HG03342 (cell line): ENCODE measurements at regions not wholly inside any gene's neighbourhood (a gene's known extent, or its start where the extent isn't known, plus 50 kb on each side); places are given as distances from the start of the nearest gene placed in this dataset.

Experiments
- ATAC-seq: cut with Tn5 transposase; IDR thresholded peaks from one replicate; pipeline ENCODE4 v1.9.1; 2021; ENCODE audit warnings: mild to moderate bottlenecking, moderate library complexity; ENCODE audit not compliant: unreplicated experiment

DNA sequence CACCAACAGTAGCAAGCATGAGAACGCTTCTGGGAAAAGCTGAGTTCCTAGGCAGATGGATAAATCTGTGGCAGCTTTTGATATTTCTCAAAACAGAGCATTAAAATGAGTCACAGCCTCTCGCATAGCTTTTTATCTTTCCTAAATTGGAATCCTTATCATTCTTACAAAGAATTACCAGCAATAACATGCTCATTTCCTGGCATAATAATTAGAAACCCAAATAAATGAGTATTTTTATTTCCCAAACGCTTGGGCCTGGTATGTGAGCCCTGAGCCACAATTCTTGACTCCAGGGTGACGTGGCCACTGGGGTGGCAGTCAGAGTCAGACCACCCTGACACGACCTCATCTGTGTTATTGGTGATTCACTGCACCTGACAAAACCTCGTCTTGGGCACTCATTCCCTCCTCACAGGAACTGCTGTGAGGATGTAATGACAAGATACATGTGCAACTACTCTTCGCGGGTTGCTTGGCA is 210.7 kb downstream of the ARL4C start:
- ATAC-seq, result no peak

- no peak for ATAC-seq
Measured at GRCh38 chr2:234285541-234285940, 211.3 kb downstream of the ARL4C start.

DNA sequence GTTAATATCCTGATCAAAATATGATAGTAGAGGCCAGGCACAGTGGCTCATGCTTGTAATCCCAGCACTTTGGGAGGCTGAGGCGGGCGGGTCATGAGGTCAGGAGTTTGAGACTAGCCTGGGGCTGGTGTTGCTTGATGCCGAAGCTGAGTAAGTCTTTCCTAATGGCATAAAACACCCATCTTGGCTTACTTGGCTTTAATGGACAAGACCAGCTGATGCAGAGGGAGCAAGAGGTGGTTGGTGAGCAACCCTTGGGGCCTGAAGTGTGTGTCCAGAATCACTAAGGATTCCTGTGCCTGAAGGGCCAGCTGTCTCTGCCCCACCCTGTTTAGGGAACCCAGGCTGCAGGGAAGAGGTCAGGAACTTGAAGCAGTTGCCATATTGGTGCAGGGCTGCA is 217.2 kb downstream of the ARL4C start:
- ATAC-seq, result no peak

DNA sequence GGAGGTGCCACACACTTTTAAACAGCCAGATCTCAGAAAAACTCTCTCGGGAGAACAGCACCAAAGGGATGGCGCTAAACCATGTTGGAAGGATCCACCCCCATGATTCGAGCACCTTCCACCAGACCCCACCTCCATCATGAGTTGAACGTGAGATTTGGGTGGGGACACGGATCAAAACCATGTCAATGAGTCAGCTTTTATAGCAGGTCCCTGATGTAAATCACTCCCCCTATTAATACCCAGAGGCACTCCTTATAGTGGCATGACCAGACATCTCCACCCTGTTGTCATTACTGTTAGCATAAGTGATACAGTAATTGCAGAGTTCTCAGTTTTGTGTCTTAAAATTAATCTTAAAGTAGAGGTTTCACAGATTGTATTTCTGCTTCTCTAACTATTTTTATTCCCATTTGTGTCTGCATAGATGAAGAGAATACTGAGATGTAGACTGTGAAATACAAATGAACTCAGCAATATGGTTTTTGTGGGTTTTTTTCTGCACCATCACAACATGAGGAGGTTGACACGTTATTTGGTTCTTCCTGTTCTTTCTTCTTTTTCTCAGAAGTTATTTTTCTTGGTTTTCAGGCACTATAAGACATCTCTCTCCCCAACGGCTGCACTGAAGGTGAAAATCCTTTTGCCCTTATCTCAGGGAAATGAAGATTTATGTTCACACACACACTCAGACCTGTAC is 218.2 kb downstream of the ARL4C start:
- ATAC-seq, result no peak

DNA sequence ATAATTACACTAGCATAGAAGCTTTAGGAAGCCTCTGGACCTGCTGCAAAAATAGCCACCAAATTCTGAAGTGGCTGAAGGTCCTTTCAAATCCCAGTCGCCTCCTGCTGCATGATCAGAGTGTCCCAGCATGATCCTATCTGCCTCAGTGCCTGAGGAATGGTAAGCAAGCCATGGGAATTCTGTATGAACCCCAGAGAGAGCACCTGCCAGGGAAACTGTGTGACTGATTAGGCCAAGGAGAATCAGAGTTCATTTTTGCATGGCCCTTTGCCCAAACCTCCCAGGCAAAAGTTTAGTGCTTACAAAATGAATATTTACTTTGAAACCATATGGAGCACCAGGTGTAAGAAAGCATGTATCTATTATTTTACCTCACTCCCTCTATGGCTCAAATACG is 221.4 kb downstream of the ARL4C start:
- ATAC-seq, result no peak

DNA sequence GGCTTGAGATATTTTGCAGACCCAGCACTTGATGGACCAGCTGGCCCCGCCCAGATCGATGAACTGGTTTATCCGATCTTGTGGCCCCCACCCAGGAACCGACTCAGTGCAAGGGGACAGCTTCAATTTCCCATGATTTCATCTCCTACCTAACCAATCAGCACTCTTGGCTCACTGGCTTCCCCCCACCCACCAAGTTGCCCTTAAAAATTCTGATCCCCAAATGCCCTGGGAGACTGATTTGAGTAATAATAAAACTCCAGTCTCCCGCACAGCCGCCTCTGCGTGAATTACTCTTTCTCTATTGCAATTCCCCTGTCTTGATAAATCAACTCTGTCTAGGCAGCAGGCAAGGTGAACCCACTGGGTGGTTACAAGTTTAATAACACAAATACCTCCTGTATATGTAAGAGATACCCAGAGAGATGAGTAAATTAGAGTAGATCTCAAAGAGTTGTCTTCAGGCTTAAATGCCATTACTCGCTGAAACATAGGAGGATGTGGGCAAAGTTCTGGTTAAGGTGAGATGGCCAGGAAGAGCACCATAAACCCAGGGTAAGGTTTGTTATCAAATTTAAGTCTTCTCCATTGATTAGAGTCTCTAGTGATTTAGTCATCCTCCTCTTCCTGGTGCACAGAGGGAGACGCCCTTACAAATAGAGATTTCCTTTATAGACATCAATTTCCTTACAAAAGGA is 222.8 kb downstream of the ARL4C start:
- no peak for ATAC-seq

DNA sequence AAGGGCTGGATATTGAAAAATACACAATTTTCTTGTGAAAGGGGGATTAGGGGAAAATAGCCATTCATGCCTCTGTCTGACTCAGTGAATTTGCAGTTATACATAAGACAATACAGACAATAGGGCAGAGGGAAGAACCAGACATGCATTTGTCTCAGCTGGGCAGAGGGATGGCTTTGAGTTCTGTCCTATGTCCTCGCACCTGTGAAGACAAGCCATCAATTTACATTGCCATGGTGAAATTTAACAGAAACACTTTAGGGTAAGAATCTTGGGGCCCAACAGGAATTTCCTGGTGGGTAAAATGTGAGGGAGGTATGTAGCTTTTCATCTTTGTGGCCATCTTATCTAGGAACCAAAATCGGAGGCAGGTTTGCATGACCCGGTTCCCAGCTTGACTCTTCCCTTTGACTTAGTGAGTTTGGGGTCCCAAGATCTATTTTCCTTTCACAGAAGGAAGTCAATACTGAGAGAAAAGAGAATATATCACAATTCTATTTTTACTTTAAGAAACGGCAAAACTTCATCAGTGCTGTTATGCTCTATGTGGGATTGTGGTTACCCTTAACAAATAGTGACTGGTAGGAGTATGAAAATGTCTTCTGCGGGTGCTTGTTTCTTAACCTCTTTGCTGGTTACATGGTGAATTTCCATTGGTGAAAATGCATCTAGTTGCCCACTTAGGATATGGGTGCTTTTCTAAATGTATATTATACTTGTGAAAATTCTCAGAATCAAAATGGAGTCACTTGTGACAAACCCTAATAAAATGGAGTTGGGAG is 221.8 kb downstream of the SPP2 start:
- no peak for ATAC-seq

DNA sequence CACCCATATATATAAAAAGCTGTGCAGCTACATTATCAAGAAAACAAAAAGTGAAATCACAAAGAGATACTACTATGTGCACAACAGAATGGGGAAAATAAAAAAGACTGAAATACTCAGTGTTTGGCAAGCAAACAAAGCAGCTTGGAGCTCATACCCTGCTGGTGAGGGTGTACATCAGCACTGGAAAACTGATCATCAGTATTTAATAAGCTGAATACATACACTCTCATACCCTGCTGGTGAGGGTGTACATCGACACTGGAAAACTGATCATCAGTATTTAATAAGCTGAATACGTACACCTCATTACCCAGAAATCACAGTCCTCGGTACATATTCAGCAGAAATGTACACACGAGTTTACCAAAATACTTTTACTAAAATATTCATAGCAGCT is 220.8 kb downstream of the SPP2 start:
- no peak for ATAC-seq

- no peak for ATAC-seq
Measured at GRCh38 chr2:234269769-234270204, 219.3 kb downstream of the SPP2 start.

DNA sequence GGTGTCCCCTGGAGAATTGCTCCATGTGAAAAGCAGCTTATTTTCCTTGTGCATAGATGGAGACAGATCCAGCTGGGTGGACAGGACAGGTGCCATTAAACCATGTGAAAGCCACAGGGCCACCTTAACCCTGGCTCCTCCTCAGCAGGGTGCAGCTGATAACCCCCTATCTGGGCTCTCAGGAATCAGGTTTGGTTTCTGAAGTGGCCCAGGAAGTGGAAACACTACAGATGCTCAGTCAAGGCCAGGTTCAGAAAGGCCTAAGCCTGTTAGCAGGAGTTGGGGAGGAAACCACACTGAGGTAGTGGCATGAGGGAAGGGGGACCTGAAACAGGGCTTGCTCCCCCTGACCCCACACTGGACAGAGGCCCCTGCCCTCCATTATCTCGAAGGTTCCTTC is 217.0 kb downstream of the SPP2 start:
- ATAC-seq, result no peak

- ATAC-seq, result no peak
Measured at GRCh38 chr2:234266952-234267351, 216.4 kb downstream of the SPP2 start.

- no peak for ATAC-seq
Measured at GRCh38 chr2:234265206-234265605, 214.7 kb downstream of the SPP2 start.

DNA sequence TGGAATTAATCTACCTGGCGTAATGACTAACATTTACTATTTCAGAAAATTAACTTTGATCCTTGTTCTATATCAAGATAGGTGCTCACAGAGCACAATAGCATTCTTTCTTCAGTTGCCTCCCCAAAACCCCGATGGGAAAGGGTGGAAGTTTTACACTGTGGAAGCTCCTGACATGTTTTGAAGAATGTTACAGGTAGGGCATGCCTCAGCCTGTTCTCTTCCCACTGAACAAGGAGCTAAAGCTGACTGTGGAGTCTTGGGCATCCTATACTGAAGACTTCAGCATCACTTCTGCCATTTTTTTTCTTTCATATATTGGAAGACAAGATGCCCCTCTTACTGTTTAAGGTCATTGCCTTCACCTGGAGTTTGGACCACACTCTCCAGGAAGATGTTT is 211.2 kb downstream of the SPP2 start:
- no peak for ATAC-seq

DNA sequence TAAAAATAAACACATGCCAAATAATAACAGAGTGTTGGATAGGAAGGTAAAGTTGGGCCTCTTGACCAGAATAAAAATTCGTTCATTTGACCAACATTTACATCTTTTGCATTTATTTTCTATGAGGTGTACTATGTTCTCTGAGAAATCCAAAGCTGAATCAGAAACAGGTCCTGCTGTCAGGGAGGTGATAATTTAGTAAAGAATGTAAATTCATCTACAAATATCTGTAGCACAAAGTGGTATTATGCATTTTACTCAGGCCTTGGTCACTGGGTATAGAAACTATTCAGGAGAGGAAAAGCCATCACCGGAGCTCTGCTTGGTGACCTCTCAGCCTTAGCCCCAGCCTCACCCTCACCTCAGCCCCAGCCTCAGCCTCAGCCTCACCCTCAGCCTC is 208.9 kb downstream of the SPP2 start:
- ATAC-seq, result no peak

- no peak for ATAC-seq
Measured at GRCh38 chr2:234258562-234259141, 208.2 kb downstream of the SPP2 start.

DNA sequence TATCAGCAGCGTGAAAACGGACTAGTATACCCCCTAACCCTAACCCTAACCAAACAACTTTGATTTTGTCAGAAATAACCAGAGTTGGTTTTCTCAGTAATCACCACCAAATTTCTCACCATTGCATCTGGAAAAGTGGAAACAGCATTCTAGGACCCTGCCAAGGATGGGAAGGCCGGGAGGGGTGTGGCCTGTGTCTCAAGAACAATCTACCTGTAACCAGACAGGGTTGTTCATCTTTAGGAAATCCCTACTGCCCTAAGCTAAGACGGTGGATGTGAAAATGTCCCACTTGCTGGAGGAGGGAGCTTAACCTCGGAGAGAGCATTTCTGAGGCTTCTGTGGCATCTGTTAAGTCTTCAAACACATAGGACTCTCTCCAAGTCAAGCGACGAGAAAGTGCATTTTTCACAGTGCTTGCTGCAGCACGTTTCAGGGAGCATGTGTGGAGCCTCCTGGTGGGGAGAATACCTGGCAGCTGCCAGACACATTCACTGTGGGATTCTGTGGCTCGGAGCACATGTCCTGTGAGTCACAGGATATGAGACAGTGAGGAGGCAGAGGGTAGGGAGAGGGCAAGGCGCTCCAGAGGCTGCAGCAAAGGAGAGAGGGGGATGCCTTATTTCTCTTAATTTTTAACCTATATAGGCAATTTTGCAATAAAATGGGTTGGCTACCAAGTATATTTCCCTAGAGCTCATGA is 207.5 kb downstream of the SPP2 start:
- ATAC-seq, result no peak

- no peak for ATAC-seq
Measured at GRCh38 chr2:234256516-234256915, 206.0 kb downstream of the SPP2 start.

GRCh38 chr2:234254783-234255521 is 204.4 kb downstream of the SPP2 start:
- no peak for ATAC-seq

GRCh38 chr2:234252772-234253171 is 202.3 kb downstream of the SPP2 start:
- no peak for ATAC-seq
